Neural progenitor cell (in vitro differentiated cells): ENCODE measurements at regions not wholly inside any gene's neighbourhood (a gene's known extent, or its start where the extent isn't known, plus 50 kb on each side); places are given as distances from the start of the nearest gene placed in this dataset.

Source experiments
- DNase-seq: peaks from one replicate; pipeline ENCODE4 v3.0.0-alpha.2; 2016; ENCODE audit warnings: low spot score
- H2AFZ ChIP-seq: fragments of 200-600 bp; sonication (generic); replicated peaks from 2 replicates; pipeline ENCODE4 v1.6.1; 2016; ENCODE audit warnings: antibody characterized with exemption
- H3F3A ChIP-seq: fragments of 200-600 bp; sonication (generic); 2 replicates; pipeline ENCODE4 v1.6.1; 2016; ENCODE audit warnings: antibody characterized with exemption, low read depth
- H3K27ac ChIP-seq: fragments of 200-600 bp; sonication (generic); 2 replicates; pipeline ENCODE4 v1.5.1; 2016; ENCODE audit warnings: mild to moderate bottlenecking
- H3K27me3 ChIP-seq: fragments of 200-600 bp; sonication (generic); 2 replicates; pipeline ENCODE4 v1.6.1; 2016; ENCODE audit warnings: mild to moderate bottlenecking, moderate library complexity
- H3K36me3 ChIP-seq: fragments of 200-600 bp; sonication (generic); 2 replicates; pipeline ENCODE4 v1.5.1; 2016
- H3K4me1 ChIP-seq: fragments of 200-600 bp; sonication (generic); 2 replicates; pipeline ENCODE4 v1.6.1; 2016; ENCODE audit warnings: mixed run types
- H3K4me2 ChIP-seq: fragments of 200-600 bp; sonication (generic); 2 replicates; pipeline ENCODE4 v1.6.1; 2016
- H3K4me3 ChIP-seq: fragments of 200-600 bp; sonication (generic); 2 replicates; pipeline ENCODE4 v1.5.1; 2016
- H3K79me2 ChIP-seq: fragments of 200-600 bp; sonication (generic); 2 replicates; pipeline ENCODE4 v1.6.1; 2016; ENCODE audit warnings: low read depth
- H3K9ac ChIP-seq: fragments of 200-600 bp; sonication (generic); 2 replicates; pipeline ENCODE4 v1.6.1; 2016
- H3K9me3 ChIP-seq: fragments of 200-600 bp; sonication (generic); 2 replicates; pipeline ENCODE4 v1.5.1; 2016; ENCODE audit warnings: low read depth
- H4K20me1 ChIP-seq: fragments of 200-600 bp; sonication (generic); 2 replicates; pipeline ENCODE4 v1.6.1; 2016; ENCODE audit warnings: low read depth
- H3K27ac Mint-ChIP-seq: 3 replicates; pipeline ENCODE4 v1.8.0; 2021; ENCODE audit warnings: mixed read lengths
- H3K27me3 Mint-ChIP-seq: 2 replicates; pipeline ENCODE4 v1.8.0; 2022; ENCODE audit warnings: low read depth, mild to moderate bottlenecking, inconsistent platforms, moderate library complexity, mixed read lengths; ENCODE audit not compliant: insufficient read depth
- H3K36me3 Mint-ChIP-seq: 3 replicates; pipeline ENCODE4 v1.8.0; 2021; ENCODE audit warnings: mixed read lengths
- H3K4me1 Mint-ChIP-seq: 3 replicates; pipeline ENCODE4 v1.8.0; 2021; ENCODE audit warnings: mixed read lengths
- H3K4me3 Mint-ChIP-seq: 3 replicates; pipeline ENCODE4 v1.8.0; 2021; ENCODE audit warnings: mild to moderate bottlenecking, moderate library complexity, mixed read lengths
- H3K9me3 Mint-ChIP-seq: 3 replicates; pipeline ENCODE4 v1.8.0; 2020; ENCODE audit warnings: mixed read lengths
- EZH2 ChIP-seq: fragments of 200-600 bp; sonication (generic); IDR thresholded peaks from 2 replicates; pipeline ENCODE4 v1.6.1; 2017; ENCODE audit warnings: antibody characterized with exemption, mild to moderate bottlenecking, moderate library complexity
- EZH2phosphoT487 ChIP-seq: fragments of 200-600 bp; sonication (generic); IDR thresholded peaks from 2 replicates; pipeline ENCODE4 v1.6.1; 2017; ENCODE audit warnings: antibody characterized with exemption
- TF ChIP-seq, protein P1 (sequence below): fragments of 200-600 bp; sonication (generic); IDR thresholded peaks from 2 replicates; pipeline ENCODE4 v1.5.1; 2017; ENCODE audit warnings: antibody characterized with exemption, mild to moderate bottlenecking

DNA sequence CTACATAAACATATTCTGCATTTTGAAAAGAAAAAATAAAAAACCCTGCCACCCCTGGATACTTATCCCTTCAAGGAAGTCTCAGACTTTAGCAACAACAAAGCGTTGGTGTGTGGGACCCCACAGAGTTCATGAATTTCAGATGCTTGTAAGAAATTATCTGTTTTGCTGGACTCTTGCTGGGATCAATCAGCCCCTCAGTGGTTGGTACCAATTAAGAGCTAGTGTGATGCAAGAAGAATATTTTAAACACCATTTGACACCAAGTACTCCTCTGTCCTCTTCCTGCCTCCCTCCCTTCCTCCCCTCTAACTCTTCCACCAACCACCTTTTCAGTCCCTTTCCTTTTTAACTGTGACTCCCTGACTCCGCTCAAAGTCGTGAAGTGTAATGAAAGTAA lies 51.5 kb downstream of the SST start:
- H3K27me3 Mint-ChIP-seq = peaks cover 6% of the 10 kb centered on the region
- H3F3A ChIP-seq = peaks cover 24% of the 10 kb centered on the region
- no peak overlapping the region for H3K27ac ChIP-seq
- peak overlapping the region; percentile 9 for H3K4me2 ChIP-seq
- no peaks in the 10 kb centered on the region for H3K79me2 ChIP-seq
- no peaks in the 10 kb centered on the region for H3K36me3 Mint-ChIP-seq
- DNase-seq = no peak
- H3K4me3 ChIP-seq = no peak overlapping the region
- no peaks in the 10 kb centered on the region for H3K27me3 ChIP-seq
- no peaks in the 10 kb centered on the region for H3K9me3 ChIP-seq
- H3K4me3 Mint-ChIP-seq = no peak overlapping the region
- H3K9me3 Mint-ChIP-seq = no peaks in the 10 kb centered on the region
- H4K20me1 ChIP-seq = no peaks in the 10 kb centered on the region
- no peak overlapping the region for H3K27ac Mint-ChIP-seq
- H3K9ac ChIP-seq = no peak overlapping the region
- TF ChIP-seq EZH2 (no peak), EZH2phosphoT487 (no peak)
- TF ChIP-seq, protein P1, sequence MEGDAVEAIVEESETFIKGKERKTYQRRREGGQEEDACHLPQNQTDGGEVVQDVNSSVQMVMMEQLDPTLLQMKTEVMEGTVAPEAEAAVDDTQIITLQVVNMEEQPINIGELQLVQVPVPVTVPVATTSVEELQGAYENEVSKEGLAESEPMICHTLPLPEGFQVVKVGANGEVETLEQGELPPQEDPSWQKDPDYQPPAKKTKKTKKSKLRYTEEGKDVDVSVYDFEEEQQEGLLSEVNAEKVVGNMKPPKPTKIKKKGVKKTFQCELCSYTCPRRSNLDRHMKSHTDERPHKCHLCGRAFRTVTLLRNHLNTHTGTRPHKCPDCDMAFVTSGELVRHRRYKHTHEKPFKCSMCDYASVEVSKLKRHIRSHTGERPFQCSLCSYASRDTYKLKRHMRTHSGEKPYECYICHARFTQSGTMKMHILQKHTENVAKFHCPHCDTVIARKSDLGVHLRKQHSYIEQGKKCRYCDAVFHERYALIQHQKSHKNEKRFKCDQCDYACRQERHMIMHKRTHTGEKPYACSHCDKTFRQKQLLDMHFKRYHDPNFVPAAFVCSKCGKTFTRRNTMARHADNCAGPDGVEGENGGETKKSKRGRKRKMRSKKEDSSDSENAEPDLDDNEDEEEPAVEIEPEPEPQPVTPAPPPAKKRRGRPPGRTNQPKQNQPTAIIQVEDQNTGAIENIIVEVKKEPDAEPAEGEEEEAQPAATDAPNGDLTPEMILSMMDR = no peak
- H3K4me1 ChIP-seq = peaks cover 33% of the 10 kb centered on the region
- peaks cover 16% of the 10 kb centered on the region for H3K4me1 Mint-ChIP-seq
- peak overlapping the region; percentile 43 for H2AFZ ChIP-seq
- no peaks in the 10 kb centered on the region for H3K36me3 ChIP-seq

DNA sequence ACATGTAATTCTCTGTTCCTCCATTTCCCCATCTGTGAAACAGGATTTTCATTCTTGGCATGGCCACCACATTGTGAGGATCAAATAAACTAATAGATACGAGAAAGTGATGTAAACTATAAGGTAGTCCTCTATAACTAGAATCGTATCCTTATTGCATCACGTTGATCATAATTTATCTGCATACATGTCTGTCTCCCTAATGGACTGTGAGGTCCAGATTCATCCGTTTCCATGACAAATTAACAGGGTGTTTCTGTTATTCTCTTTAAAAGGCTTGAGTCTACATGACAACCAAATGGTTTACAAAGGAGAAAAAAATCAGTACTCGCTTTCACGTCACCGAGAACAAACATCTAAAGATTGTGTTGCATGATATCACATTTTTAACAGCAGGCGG lies 53.0 kb downstream of the SST start:
- no peak overlapping the region for H3K4me3 Mint-ChIP-seq
- H3K27ac ChIP-seq = no peak overlapping the region
- H3K27ac Mint-ChIP-seq = no peak overlapping the region
- H3K4me2 ChIP-seq = no peak overlapping the region
- H3K36me3 Mint-ChIP-seq = no peaks in the 10 kb centered on the region
- H3K79me2 ChIP-seq = no peaks in the 10 kb centered on the region
- DNase-seq = no peak
- H3K9ac ChIP-seq = no peak overlapping the region
- no peak overlapping the region for H2AFZ ChIP-seq
- H3F3A ChIP-seq = peaks cover 24% of the 10 kb centered on the region
- H3K4me1 ChIP-seq = peaks cover 30% of the 10 kb centered on the region
- H3K4me3 ChIP-seq = no peak overlapping the region
- TF ChIP-seq, protein P1 = no peak
- TF ChIP-seq EZH2 = no peak
- no peak for TF ChIP-seq EZH2phosphoT487
- no peaks in the 10 kb centered on the region for H3K27me3 ChIP-seq
- H3K4me1 Mint-ChIP-seq = peaks cover 16% of the 10 kb centered on the region
- no peaks in the 10 kb centered on the region for H3K9me3 Mint-ChIP-seq
- no peaks in the 10 kb centered on the region for H3K36me3 ChIP-seq
- H3K27me3 Mint-ChIP-seq = peaks cover 5% of the 10 kb centered on the region
- H4K20me1 ChIP-seq = no peaks in the 10 kb centered on the region
- no peaks in the 10 kb centered on the region for H3K9me3 ChIP-seq

DNA sequence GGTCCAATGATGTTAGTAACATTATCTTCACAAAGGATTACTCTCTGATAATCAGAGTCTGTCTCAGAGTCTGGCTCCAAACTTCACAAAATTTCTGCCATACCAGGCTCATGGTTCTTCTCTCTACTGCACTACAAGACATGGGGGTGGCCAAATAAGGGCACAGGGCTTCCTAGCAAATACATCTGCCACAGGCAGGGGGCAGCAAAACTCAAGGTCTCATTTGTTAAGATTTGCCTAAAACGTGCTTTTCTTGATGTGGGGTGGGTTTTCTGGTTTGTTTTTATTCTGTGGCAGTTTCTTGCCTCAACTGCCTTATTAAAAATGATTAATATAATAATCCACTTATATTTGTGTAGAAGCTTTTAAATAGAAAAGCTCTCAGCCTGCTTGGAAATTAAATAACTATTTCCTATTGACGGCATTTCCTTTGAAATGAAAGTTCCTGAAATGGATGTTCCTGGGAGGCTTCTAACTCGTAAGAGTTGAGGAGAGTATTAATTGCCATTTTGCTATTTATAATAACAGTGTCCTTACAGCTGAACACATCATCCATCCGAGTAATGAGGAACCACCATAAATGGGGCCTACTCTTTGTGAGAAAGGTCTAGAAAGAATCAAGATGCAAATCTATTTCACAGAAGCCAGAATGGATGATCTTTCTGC lies 53.8 kb downstream of the SST start:
- H3K27me3 ChIP-seq = no peaks in the 10 kb centered on the region
- Mint-ChIP-seq H3K4me3 (no peak overlapping the region), H3K4me1 (peaks cover 16% of the 10 kb centered on the region), H3K27me3 (peaks cover 3% of the 10 kb centered on the region), H3K36me3 (no peaks in the 10 kb centered on the region), H3K9me3 (no peaks in the 10 kb centered on the region), H3K27ac (no peak overlapping the region)
- H3K9ac ChIP-seq = no peak overlapping the region
- no peak overlapping the region for H3K4me2 ChIP-seq
- no peaks in the 10 kb centered on the region for H4K20me1 ChIP-seq
- H2AFZ ChIP-seq = no peak overlapping the region
- H3K4me1 ChIP-seq = peaks cover 26% of the 10 kb centered on the region
- H3K36me3 ChIP-seq = no peaks in the 10 kb centered on the region
- H3K27ac ChIP-seq = no peak overlapping the region
- TF ChIP-seq EZH2 = no peak
- no peak for TF ChIP-seq EZH2phosphoT487
- TF ChIP-seq, protein P1 = peak; percentile 81
- peak; percentile 76 for DNase-seq
- H3K4me3 ChIP-seq = no peak overlapping the region
- H3K79me2 ChIP-seq = no peaks in the 10 kb centered on the region
- H3K9me3 ChIP-seq = no peaks in the 10 kb centered on the region
- peaks cover 24% of the 10 kb centered on the region for H3F3A ChIP-seq
